ENCODE measurements at regions not wholly inside any gene's neighbourhood (a gene's known extent, or its start where the extent isn't known, plus 50 kb on each side); places are given as distances from the start of the nearest gene placed in this dataset.
"Not testable (repeated sequence)": the region's sequence is repeated elsewhere in the genome, so short reads cannot be mapped to it uniquely, and the experiment has no call there.

GRCh38 chr11:97069160-97069559 is 679.3 kb downstream of the JRKL start:
- Mint-ChIP-seq H3K36me3 (ENCODE audit: low read depth) (no peaks in the 10 kb centered on the region), H3K9me3 (peaks cover 21% of the 10 kb centered on the region)
- intact Hi-C loops (cut with micrococcal nuclease), result no loop called here

GRCh38 chr11:97072420-97072819 is 682.6 kb downstream of the JRKL start:
- intact Hi-C loops (cut with micrococcal nuclease), result no loop called here
- DNase-seq (no peak), ATAC-seq (no peak)
- Mint-ChIP-seq H3K9me3 (peaks cover 28% of the 10 kb centered on the region), H3K4me3 (no peak overlapping the region), H3K36me3 (ENCODE audit: low read depth) (no peaks in the 10 kb centered on the region), H3K4me1 (ENCODE audit: low read depth) (no peaks in the 10 kb centered on the region), H3K27ac (no peak overlapping the region), H3K27me3 (no peaks in the 10 kb centered on the region)
- no peak for TF ChIP-seq CTCF (IDR thresholded peaks at IDR 0.05)
- ChIA-PET POLR2A (no interaction called here), CTCF (no interaction called here)

More at GRCh38 chr11:97069160-97069559, 679.3 kb downstream of the JRKL start:
- POLR2A ChIA-PET, result no interaction called here
- DNase-seq (no peak), ATAC-seq (no peak)
- CTCF ChIA-PET, result no interaction called here
- Mint-ChIP-seq H3K4me1 (ENCODE audit: low read depth) (no peaks in the 10 kb centered on the region), H3K27ac (no peak overlapping the region), H3K27me3 (no peaks in the 10 kb centered on the region), H3K4me3 (no peak overlapping the region)
- TF ChIP-seq CTCF (IDR thresholded peaks at IDR 0.05), result no peak

DNA sequence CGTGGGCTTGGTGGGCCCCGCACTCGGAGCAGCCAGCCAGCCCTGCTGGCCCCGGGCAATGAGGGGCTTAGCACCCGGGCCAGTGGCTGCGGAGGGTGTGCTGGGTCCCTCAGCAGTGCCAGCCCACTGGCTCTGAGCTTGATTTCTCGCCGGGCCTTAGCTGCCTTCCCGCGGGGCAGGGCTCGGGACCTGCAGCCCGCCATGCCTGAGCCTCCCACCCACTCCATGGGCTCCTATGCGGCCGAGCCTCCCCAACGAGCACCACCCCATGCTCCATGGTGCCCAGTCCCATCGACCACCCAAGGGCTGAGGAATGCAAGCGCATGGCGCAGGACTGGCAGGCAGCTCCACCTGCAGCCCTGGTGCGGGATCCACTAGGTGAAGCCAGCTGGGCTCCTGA is 686.9 kb downstream of the JRKL start:
- CTCF ChIA-PET, POLR2A ChIA-PET: not testable (repeated sequence)

DNA sequence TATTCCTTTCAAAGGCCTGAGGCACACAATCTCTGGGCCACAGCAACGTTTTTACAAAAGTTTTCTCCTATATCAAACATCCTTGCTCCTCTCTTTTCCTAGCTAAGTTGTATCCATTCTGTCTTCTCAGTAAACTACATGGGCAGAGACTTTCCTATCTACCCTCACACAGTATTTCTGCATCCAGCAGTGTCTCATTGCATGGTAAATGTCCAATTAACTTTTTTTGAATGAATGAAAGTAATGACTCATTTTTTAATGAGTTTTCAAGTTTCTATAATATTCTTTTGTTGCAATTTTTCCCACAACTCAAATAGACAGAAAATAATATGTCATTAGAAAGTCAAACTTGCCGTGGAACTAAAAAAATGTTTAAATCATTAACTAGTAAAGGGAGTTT is 688.6 kb downstream of the JRKL start:
- ChIA-PET CTCF (no interaction called here), POLR2A (no interaction called here)
- Mint-ChIP-seq H3K9me3 (peaks cover 9% of the 10 kb centered on the region), H3K36me3 (ENCODE audit: low read depth) (no peaks in the 10 kb centered on the region), H3K27ac (no peak overlapping the region), H3K27me3 (no peaks in the 10 kb centered on the region), H3K4me1 (ENCODE audit: low read depth) (no peaks in the 10 kb centered on the region), H3K4me3 (no peak overlapping the region)
- no peak for TF ChIP-seq CTCF (IDR thresholded peaks at IDR 0.05)
- intact Hi-C loops (cut with micrococcal nuclease), result no loop called here
- no peak for ATAC-seq
- no peak for DNase-seq

More for the DNA sequence above, 686.9 kb downstream of the JRKL start:
- H3K4me3 Mint-ChIP-seq; H3K4me1 Mint-ChIP-seq (ENCODE audit: low read depth); ATAC-seq; H3K27me3 Mint-ChIP-seq; intact Hi-C loops (cut with micrococcal nuclease); DNase-seq; H3K27ac Mint-ChIP-seq; H3K36me3 Mint-ChIP-seq (ENCODE audit: low read depth): not testable (repeated sequence)
- peaks cover 26% of the 10 kb centered on the region for H3K9me3 Mint-ChIP-seq

DNA sequence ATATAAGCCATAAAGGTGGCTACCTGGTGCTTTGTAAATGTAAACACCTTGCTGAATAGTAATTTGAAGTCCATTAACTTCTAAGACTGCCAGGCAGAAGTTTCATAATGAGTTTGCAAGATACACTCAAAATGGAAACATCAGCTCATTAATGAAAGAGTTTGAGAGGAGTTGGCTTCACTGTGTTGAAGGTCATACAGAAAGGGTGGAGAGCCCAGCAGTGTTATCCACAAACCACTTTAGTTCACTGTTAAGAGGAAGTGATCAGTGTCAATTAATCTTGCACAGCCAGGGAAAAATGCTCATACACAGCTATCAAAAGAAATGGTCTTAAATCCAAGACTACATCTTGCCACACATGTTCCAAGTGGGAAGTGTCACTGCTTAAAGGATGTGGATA is 689.4 kb downstream of the JRKL start:
- POLR2A ChIA-PET, result no interaction called here
- CTCF ChIA-PET, result no interaction called here
- H3K4me1 Mint-ChIP-seq (ENCODE audit: low read depth), result no peaks in the 10 kb centered on the region

More for the DNA sequence above, 689.4 kb downstream of the JRKL start:
- DNase-seq (no peak), ATAC-seq (no peak)
- Mint-ChIP-seq H3K27me3 (no peaks in the 10 kb centered on the region), H3K36me3 (ENCODE audit: low read depth) (no peaks in the 10 kb centered on the region), H3K4me3 (no peak overlapping the region), H3K27ac (no peak overlapping the region), H3K9me3 (peaks cover 9% of the 10 kb centered on the region)
- intact Hi-C loops (cut with micrococcal nuclease), result no loop called here
- no peak for TF ChIP-seq CTCF (IDR thresholded peaks at IDR 0.05)
